ENCODE measurements at regions not wholly inside any gene's neighbourhood (a gene's known extent, or its start where the extent isn't known, plus 50 kb on each side); places are given as distances from the start of the nearest gene placed in this dataset.

GRCh38 chr1:56442290-56442877 is 137.0 kb downstream of the PLPP3 start:
- no peak for DNase-seq (ENCODE audit: low read depth)

- no peak for DNase-seq (ENCODE audit: low read depth)
Measured at GRCh38 chr1:56441601-56442000, 137.8 kb downstream of the PLPP3 start.

- DNase-seq (ENCODE audit: low read depth) = no peak
Measured at GRCh38 chr1:56439610-56440264, 139.6 kb downstream of the PLPP3 start.

- no peak for DNase-seq (ENCODE audit: low read depth)
Measured at GRCh38 chr1:56438901-56439551, 140.3 kb downstream of the PLPP3 start.

GRCh38 chr1:56437959-56438358 is 141.4 kb downstream of the PLPP3 start:
- DNase-seq (ENCODE audit: low read depth) = peak; percentile 40

GRCh38 chr1:56436912-56437417 is 142.4 kb downstream of the PLPP3 start:
- DNase-seq (ENCODE audit: low read depth) = no peak

- DNase-seq (ENCODE audit: low read depth) = no peak
Measured at GRCh38 chr1:56436296-56436695, 143.1 kb downstream of the PLPP3 start.

- DNase-seq (ENCODE audit: low read depth) = no peak
Measured at GRCh38 chr1:56435434-56436262, 143.7 kb downstream of the PLPP3 start.

GRCh38 chr1:56434740-56435139 is 144.6 kb downstream of the PLPP3 start:
- no peak for DNase-seq (ENCODE audit: low read depth)

GRCh38 chr1:56434025-56434424 is 145.3 kb downstream of the PLPP3 start:
- no peak for DNase-seq (ENCODE audit: low read depth)

- DNase-seq (ENCODE audit: low read depth) = no peak
Measured at GRCh38 chr1:56433056-56433577, 146.2 kb downstream of the PLPP3 start.

- no peak for DNase-seq (ENCODE audit: low read depth)
Measured at GRCh38 chr1:56432166-56432971, 147.0 kb downstream of the PLPP3 start.

- no peak for DNase-seq (ENCODE audit: low read depth)
Measured at GRCh38 chr1:56430141-56430839, 149.1 kb downstream of the PLPP3 start.

GRCh38 chr1:56429288-56429687 is 150.1 kb downstream of the PLPP3 start:
- DNase-seq (ENCODE audit: low read depth) = no peak

- DNase-seq (ENCODE audit: low read depth) = no peak
Measured at GRCh38 chr1:56426587-56427381, 152.6 kb downstream of the PLPP3 start.

- DNase-seq (ENCODE audit: low read depth) = no peak
Measured at GRCh38 chr1:56425494-56426037, 153.8 kb downstream of the PLPP3 start.

- peak; percentile 58 for DNase-seq (ENCODE audit: low read depth)
Measured at GRCh38 chr1:56424744-56425493, 154.4 kb downstream of the PLPP3 start.

GRCh38 chr1:56423716-56424115 is 155.6 kb downstream of the PLPP3 start:
- DNase-seq (ENCODE audit: low read depth) = no peak

- DNase-seq (ENCODE audit: low read depth) = no peak
Measured at GRCh38 chr1:56418151-56418631, 161.2 kb downstream of the PLPP3 start.

Data from ELR (cell line).